Adrenal gland (tissue), 9 donors: ENCODE measurements at regions not wholly inside any gene's neighbourhood (a gene's known extent, or its start where the extent isn't known, plus 50 kb on each side); places are given as distances from the start of the nearest gene placed in this dataset.
A peak's percentile ranks its signal among the peaks of the same experiment; 100 is the strongest.

Experiments used
- DNase-seq, 7 donors: peaks; one replicate each; pipeline ENCODE4 v3.0.0-alpha.2; 2019 to 2020
- H3K27ac ChIP-seq, 5 donors: fragments of 200-600 bp; sonication (generic) in 4 of 5; 1 replicate in 3 of 5; 2 replicates in 2 of 5; pipeline versions ENCODE4 v1.5.1 to v1.8.0; 2016 to 2020; ENCODE audit warnings: mild to moderate bottlenecking in 1 of 5
- H3K27me3 ChIP-seq: fragments of 200-600 bp; 2 replicates; pipeline ENCODE4 v1.8.0; 2021
- H3K36me3 ChIP-seq, 2 donors: fragments of 200-600 bp; replicated peaks in 1 of 2; 1 replicate in 1 of 2; 2 replicates in 1 of 2; pipeline versions ENCODE4 v1.5.1 to v1.8.0; 2018 to 2022
- H3K4me1 ChIP-seq, 2 donors: fragments of 200-600 bp; replicated peaks in 1 of 2; 1 replicate in 1 of 2; 2 replicates in 1 of 2; pipeline versions ENCODE4 v1.5.1 to v1.8.0; 2018 to 2021
- H3K4me3 ChIP-seq, 4 donors: fragments of 200-600 bp; sonication (generic) in 3 of 4; one replicate each; pipeline ENCODE4 v1.5.1; 2016 to 2018
- H3K9me3 ChIP-seq, 3 donors: fragments of 200-600 bp; sonication (generic) in 1 of 3; replicated peaks in 1 of 3; 1 replicate in 2 of 3; 2 replicates in 1 of 3; pipeline versions ENCODE4 v1.5.1 to v1.8.0; 2016 to 2021
- POLR2A ChIP-seq, 2 donors: fragments of 450-650 bp; IDR thresholded peaks; one replicate each; pipeline ENCODE4 v1.6.1; 2017; ENCODE audit warnings: antibody characterized with exemption in 2 of 2, mild to moderate bottlenecking in 2 of 2, moderate library complexity in 1 of 2
- WGBS, 4 donors: extraction: QIAGEN DNeasy Blood & Tissue Kit in 2 of 4; methylation state at CpG; one replicate each; pipeline versions ENCODE4 v1.1.5 to v1.1.7; 2013 to 2017; 5-methylcytosine and 5-hydroxymethylcytosine counted together
- intact Hi-C, 2 donors: fragments of 100-400 bp; cut with DNase I; formaldehyde crosslinking; loops; one replicate each; pipeline versions ENCODE4 v1.14.1 to v1.15.0; 2022 to 2023
- TF ChIP-seq, protein P1 (sequence below), 6 experiments: fragments of 450-650 bp in 4 of 6; fragments of 200-600 bp in 2 of 6; sonication (generic) in 1 of 6; IDR thresholded peaks; 1 replicate in 5 of 6; 2 replicates in 1 of 6; pipeline versions ENCODE4 v1.5.1 to v1.8.0; 2016 to 2021; ENCODE audit warnings: antibody characterized with exemption in 6 of 6, mild to moderate bottlenecking in 2 of 6, moderate library complexity in 1 of 6
- donor health status: healthy with polysubstance abuse.
- donor health status: Bipolar disorder and iron deficiency.
- donor health status: DM: yes; HTN: yes; CAD: no.
- donor health status: DM: no; HTN: no; CAD: no.
- donor health status: DM: no; HTN: no; CAD: no.

DNA sequence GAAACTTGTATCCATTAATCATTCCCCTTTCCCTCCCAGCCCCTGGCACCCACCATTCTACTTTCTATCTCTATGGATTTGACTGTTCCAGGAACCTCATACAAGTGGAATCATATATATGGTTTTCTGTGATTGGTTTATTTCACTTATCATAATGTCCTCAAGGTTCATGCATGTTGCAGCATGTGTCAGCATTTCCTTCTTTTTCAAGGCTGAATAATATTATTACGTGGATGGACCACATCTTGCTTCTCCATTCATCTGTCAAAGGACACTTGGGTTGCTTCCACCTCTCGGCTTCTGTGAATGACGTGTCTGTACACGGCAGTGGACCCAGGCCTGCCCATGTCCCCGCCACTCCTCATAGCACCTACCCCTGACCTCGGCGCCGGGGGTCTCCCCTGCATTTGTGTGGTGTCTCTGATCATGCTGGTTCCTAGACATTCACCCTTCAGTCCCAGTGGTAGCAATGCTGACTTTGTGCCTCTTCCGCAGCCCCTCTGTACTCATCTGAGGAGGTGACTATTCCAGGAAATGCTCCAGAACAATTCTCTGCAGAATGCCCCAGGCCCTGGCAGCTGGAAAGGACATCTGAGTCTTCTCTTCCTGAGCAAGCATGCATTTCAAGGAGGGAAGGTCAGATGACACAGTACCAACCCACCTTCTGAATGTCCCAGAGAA, 136.9 kb downstream of the PSMG1 start:
- TF ChIP-seq, protein P1, sequence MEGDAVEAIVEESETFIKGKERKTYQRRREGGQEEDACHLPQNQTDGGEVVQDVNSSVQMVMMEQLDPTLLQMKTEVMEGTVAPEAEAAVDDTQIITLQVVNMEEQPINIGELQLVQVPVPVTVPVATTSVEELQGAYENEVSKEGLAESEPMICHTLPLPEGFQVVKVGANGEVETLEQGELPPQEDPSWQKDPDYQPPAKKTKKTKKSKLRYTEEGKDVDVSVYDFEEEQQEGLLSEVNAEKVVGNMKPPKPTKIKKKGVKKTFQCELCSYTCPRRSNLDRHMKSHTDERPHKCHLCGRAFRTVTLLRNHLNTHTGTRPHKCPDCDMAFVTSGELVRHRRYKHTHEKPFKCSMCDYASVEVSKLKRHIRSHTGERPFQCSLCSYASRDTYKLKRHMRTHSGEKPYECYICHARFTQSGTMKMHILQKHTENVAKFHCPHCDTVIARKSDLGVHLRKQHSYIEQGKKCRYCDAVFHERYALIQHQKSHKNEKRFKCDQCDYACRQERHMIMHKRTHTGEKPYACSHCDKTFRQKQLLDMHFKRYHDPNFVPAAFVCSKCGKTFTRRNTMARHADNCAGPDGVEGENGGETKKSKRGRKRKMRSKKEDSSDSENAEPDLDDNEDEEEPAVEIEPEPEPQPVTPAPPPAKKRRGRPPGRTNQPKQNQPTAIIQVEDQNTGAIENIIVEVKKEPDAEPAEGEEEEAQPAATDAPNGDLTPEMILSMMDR (IDR thresholded peaks at IDR 0.05) = no peak
- no peak for TF ChIP-seq POLR2A (IDR thresholded peaks at IDR 0.05)
- Histone ChIP-seq H3K27ac (no peak overlapping the region), H3K27me3 (no peaks in the 10 kb centered on the region), H3K4me1 (no peaks in the 10 kb centered on the region), H3K9me3 (no peaks in the 10 kb centered on the region), H3K36me3 (no peaks in the 10 kb centered on the region), H3K4me3 (no peak overlapping the region)
- 84 to 91% (median 88%) methylated on average over 9 of the region's 9 CpGs for WGBS, 4 donors
- intact Hi-C loops = no loop called here
- DNase-seq = no peak

DNA sequence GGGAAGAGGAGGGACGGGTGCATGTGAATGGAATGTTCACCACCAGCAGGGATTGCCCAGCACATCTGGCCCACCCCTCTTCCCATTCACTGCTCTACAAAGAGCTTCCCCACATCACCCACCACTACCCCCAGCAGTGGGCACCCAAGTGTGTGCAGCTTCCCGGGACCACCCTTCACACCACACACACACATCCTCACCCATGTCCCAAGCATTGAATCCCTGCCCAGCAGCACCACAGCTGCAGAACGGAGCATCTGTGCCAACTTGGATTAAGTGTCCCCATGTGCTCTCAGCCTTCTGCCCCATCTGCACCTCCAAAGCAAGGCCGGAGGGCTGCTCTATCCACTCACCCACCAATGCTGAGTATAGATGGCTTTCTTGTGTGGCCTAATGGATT, 141.4 kb downstream of the PSMG1 start:
- no peak for TF ChIP-seq POLR2A (IDR thresholded peaks at IDR 0.05)
- TF ChIP-seq, protein P1 (IDR thresholded peaks at IDR 0.05) = no peak
- no peak for DNase-seq
- Histone ChIP-seq H3K4me3 (no peak overlapping the region), H3K27ac (peak overlapping the region in 1 of 5 donors; percentile 17), H3K4me1 (peaks cover 0 to 13% of the 10 kb centered on the region in 2 donors), H3K36me3 (no peaks in the 10 kb centered on the region), H3K27me3 (no peaks in the 10 kb centered on the region), H3K9me3 (no peaks in the 10 kb centered on the region)
- WGBS, 4 donors = 80 to 91% (median 84%) methylated on average over 4 of the region's 4 CpGs
- intact Hi-C loops = no loop called here

DNA sequence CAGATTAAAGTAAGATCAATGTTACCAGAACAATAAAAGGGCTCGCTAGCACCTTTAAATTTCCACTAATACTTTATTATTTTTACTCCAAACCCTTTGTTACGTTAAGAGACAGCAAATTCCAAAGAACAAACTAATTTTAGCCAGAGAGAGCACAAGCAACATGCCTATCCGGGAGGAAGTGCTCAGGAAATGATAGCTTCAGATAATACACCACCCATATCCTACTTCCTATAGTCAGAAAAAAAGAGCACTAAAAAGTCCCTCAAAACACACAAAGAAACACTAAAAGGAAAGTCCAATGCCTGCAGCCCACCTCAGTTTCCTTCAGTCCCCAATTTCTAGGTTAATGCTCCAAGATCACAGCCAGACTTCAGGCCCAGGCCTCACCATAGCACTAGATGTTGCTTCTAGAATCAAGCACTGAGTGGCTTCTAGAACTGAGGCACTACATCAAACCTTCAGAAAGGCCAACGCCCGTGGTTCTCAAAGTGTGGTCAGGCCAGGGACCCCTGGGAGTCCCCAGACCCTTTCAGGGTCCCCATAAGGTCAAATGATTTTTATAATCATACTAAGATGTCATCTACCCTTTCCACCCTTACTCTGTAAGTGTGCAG, 142.6 kb downstream of the PSMG1 start:
- no peaks in the 10 kb centered on the region for H3K36me3 ChIP-seq
- 46 to 60% (median 49%) methylated on average over 3 to 5 of the region's 5 CpGs for WGBS, 4 donors
- peaks cover 0 to 13% of the 10 kb centered on the region in 2 donors for H3K4me1 ChIP-seq
- no peaks in the 10 kb centered on the region for H3K9me3 ChIP-seq
- H3K4me3 ChIP-seq = no peak overlapping the region
- DNase-seq = no peak
- intact Hi-C loops = no loop called here
- TF ChIP-seq, protein P1 (IDR thresholded peaks at IDR 0.05) = no peak
- no peak for TF ChIP-seq POLR2A (IDR thresholded peaks at IDR 0.05)
- peak overlapping the region in 2 of 5 donors; percentile 34 to 78 for H3K27ac ChIP-seq
- no peaks in the 10 kb centered on the region for H3K27me3 ChIP-seq

DNA sequence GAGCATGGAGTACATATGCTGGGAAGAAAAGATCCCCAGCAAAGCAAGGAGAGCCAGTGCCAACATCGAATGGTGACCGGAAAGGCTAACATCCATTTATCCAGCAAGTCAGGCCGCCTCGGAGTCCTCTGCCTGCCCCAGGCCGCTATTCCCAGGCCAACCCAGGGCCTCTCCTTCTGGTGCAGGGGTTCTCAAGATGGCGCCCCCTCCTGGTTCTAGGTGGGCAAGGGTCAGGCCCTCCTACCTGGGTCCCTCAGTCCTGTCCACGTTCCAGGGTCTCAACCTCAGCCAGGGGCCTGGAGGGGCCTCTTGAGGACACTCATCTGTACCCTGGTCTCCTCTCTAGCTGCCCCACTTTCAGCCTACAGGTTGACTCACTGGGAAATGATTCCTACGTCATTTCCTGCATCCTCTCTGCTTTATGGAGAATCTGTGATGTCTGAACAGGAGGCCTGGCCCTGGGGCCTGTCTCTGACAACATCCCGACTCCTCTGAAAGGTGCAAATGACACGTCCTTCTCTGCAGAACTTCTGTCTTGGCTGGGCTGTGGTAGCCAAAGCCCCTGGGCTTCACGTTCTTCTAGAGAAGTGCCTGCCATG, 145.3 kb downstream of the PSMG1 start:
- DNase-seq = no peak
- intact Hi-C loops = no loop called here
- no peaks in the 10 kb centered on the region for H3K36me3 ChIP-seq

More for the DNA sequence above, 145.3 kb downstream of the PSMG1 start:
- Histone ChIP-seq H3K27ac (no peak overlapping the region), H3K27me3 (no peaks in the 10 kb centered on the region), H3K4me1 (peaks cover 0 to 13% of the 10 kb centered on the region in 2 donors), H3K4me3 (no peak overlapping the region), H3K9me3 (no peaks in the 10 kb centered on the region)
- no peak for TF ChIP-seq POLR2A (IDR thresholded peaks at IDR 0.05)
- TF ChIP-seq, protein P1 (IDR thresholded peaks at IDR 0.05) = no peak
- WGBS, 4 donors = 80 to 88% (median 84%) methylated on average over 11 of the region's 11 CpGs
